ENCODE measurements at regions not wholly inside any gene's neighbourhood (a gene's known extent, or its start where the extent isn't known, plus 50 kb on each side); places are given as distances from the start of the nearest gene placed in this dataset.

GRCh38 chr14:62018606-62019005, 256.4 kb downstream of the SNAPC1 start:
- no peak for DNase-seq

GRCh38 chr14:62027958-62028357, 265.7 kb downstream of the SNAPC1 start:
- no peak for DNase-seq

- DNase-seq = no peak
These were observed 267.3 kb downstream of the SNAPC1 start for GRCh38 chr14:62029569-62029924.

DNA sequence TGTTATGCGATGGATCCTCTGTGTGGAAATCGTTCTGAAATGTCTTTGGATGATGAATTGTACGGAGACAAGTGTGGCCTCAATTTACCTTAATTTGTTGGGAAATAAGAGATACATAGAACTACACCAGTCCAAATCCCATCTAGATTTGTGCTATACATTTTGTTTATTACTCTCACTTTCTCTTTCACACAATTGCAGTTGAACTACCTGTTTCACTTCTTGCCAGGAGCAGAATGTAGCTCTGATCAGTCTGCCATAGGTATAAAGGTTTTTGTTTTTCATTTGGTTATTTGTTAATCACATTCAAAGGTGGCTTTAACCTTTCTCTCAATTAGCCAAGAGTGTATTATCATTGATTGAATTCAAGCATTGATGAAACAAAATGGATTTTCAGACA, 268.2 kb downstream of the SNAPC1 start:
- DNase-seq = no peak

GRCh38 chr14:62031504-62031903, 269.3 kb downstream of the SNAPC1 start:
- DNase-seq = no peak

DNA sequence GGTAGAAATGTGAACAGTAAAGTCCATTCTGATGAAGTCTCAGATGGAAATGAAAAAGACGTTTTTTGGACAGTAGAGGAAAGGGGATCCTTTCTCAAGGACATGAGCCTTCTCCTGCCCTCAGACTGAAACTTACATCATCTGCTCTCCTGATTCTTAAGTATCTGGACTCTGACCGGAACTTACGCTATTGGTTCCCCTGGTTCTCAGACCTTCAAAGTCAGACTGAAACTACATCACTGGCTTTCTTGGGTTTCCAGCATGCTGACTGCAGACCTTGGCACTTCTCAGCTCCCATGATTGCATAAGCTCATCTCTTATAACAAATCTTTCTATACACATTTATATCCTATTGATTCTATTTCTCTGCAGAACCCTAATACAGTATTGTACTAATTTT, 291.0 kb downstream of the SNAPC1 start:
- no peak for DNase-seq

DNA sequence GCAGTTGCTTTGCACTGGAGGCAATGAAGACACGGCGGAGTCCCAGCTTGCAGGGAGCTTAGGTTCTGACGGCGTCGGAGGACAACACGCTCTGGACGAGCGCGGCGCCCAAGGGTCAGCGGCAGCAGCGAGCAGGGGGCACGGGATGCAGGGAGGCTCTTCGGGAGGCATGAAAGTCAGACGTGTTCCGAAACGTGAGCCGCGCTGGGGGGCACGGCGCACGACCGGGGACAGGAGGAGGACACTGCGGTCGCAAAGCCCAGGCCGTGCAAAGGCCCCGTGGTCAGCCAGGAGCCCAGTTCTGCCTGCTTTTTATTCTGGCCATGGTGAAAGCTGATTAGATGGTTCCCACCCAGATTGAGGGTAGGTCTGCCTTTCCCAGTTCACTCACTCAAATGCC, 294.6 kb downstream of the SNAPC1 start:
- no peak for DNase-seq

DNA sequence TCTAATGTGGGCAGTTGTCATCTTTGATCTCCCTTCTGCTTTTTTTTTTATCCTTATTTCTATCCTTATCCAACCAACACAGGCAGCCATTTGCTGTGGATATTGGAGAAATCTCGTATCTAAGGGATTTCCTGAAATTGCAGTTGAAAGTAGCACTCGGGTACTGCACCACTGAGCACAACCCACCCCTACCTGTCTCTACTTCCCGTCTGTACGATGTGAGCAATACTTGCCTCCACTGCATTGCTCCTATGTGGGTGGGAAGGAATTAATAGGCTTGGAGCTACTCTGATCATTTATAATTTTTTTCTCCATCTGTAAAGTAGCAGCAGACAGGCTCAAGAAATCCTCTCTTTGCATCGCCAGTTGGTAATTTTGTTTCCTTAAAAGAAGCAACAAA, 300.4 kb downstream of the SNAPC1 start:
- DNase-seq = no peak

- DNase-seq = no peak
These were observed 302.6 kb downstream of the SNAPC1 start for GRCh38 chr14:62064751-62065323.

DNA sequence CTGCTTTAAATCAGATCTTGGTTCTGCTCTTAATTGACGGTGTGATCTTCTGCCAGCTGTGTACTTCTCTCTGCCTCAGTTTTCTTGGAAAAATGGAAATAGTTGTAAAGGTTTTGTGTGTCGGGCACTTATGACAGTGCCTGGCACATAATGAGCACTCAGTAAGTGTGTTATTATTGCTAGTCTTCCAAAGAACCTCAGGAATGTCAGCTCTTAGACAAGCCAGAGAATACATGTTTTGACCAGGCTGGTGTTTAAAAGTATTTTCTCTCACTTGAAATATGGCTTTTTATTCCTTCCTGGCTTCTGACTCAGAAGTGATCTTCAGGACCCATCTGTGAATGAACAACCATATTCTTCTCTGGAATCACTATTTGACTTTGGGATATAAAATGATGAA, 304.1 kb downstream of the SNAPC1 start:
- DNase-seq = no peak

DNA sequence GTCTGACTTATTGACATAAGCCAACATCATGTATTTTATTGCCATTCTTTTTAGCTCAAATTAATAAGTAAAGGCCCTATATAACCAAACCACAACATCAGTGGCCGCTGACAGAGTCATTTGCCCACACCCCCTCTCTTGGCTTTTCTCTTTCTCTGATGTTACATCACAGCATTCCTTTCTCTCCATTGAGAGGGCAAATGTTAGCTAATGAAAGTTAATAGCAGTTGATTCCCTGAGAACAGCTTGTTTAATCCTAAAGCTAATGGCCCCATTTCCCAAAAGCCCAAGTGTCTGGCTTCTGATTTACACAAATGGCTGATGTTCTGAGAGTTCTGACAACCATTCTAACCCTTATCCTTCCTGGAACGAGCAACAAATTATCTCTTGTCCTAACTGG, 308.8 kb downstream of the SNAPC1 start:
- no peak for DNase-seq

DNA sequence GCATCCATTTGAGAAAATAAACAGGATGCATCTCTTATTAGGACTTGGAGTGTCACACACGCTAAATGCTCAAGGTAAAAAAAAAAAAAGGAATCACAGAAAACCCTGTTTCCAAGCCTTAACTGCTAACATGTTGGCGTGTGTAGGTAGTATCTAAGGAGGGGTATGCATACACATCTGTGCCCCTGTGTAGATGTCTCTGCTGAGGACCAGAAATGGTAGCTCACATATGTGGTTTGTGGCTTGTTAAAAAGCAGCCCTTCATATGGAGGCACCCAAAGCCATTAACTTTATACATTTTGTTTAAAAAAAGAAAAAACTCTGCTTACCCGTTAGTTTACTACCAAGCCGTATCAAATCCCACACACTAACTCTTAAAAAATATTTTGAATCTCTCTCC, 314.1 kb downstream of the SNAPC1 start:
- no peak for DNase-seq

GRCh38 chr14:62076825-62077605, 314.8 kb downstream of the SNAPC1 start:
- DNase-seq = no peak

DNA sequence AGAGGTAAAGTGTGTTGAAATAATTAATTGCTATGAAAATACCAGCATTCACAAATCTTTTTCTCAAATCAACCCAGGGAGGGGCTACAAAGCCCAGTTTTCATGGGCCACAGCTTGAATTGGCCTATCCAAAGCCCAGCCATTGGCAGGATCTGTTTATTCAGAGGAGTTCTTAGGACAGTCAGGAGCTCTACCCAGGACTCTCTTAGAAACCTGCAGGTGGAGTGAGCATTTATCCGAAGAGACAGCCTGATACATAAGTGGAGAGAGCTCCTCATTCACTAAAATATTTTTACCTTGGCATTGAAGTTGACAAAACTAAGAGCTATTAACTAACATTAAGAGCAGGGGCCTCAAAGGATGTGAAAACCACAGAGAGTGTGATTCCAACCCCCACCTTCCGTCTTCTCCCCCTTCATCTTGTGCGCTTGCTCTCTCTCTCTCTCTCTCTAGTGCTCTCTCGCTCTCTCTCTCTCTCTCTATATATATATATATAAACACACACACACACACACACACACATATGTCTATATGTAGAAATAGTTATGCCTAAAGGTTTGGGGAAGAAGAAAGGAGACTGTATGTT, 315.5 kb downstream of the SNAPC1 start:
- DNase-seq = no peak

GRCh38 chr14:62079038-62079437, 316.8 kb downstream of the SNAPC1 start:
- no peak for DNase-seq

DNA sequence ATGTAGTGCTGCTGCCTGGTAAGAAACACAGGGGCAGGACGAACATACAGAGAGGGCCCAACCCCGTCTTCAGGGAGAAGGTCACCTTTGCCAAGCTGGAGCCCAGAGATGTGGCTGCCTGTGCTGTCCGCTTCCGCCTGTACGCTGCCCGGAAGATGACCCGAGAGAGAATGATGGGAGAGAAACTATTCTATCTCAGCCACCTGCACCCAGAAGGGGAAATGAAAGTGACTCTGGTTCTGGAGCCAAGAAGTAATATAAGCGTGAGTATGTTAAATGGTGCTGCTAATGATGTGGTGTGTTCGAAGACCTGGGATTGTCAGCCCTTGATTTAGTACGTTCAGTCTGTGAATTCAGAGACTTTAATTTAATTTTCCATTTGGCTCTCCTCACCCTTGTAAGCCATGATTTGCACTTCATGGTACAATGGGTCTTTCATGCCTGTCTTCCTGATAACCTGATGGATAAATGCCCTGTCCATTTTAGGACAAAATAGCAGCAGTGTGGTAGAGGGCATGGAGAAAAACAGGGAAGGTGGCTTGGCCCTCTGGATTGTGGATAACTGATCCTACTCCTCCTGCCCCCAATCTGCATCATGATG, 318.9 kb downstream of the SNAPC1 start:
- DNase-seq = no peak

DNA sequence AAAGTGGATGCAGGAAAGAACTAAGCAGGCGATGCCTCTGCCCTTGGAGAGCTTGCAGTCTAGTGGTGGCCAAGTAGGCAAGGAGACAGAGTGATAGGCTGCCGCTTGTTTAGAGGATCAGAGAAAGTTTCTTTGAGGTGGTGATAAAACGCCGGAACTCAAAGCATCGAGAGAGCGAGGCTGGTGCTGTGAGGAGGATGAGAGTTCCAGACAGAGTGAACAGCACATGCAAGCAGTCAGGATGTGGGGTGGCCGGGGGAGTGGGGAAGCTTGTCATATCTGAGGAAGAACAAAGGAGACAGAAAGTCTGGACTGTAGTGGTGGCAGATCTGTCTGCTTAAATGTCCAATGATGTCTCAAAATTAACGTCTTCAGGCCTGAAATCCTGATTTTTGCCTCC, 319.7 kb downstream of the SNAPC1 start:
- no peak for DNase-seq

DNA sequence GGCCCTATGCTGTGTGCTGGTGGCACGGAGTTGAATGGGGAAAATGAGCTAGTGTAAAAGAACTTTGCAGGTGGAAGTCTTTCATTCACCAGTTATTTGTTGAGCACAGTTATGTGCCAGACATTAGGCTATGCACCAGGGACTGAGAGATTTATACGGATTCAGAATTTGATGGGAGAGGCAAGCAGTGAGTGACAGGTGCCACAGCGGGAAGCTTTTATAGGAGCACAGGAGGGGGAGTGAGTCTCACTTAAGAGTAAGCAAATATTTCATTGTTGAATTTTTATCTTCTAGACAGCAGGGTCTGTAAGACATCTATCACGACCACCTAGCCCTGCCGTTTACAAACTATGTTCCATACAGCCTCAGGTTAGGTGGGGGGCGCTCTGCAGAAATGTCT, 320.6 kb downstream of the SNAPC1 start:
- DNase-seq = no peak

GRCh38 chr14:62084020-62084419, 321.8 kb downstream of the SNAPC1 start:
- no peak for DNase-seq

DNA sequence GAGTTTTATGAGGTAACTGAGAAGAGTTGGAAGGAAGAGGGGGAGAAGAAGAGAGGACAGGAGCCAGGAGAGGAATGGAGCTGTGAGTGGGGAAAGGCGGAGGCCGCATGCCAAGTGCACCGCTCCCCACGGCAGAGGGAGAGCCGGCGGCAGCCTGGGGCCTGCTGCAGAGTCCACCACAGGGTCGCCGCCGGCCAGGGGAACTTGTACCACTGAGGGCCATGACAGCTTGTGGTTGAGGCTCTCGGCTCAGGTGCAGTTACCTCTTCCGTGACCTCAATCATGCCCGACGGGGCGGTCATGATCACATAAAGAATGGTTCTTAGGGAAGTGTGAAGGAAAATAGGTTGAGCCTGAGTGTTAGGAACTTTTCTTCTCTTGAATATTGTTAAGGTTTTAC, 325.0 kb downstream of the SNAPC1 start:
- no peak for DNase-seq

- DNase-seq = no peak
These were observed 331.5 kb downstream of the SNAPC1 start for GRCh38 chr14:62093736-62094135.

- DNase-seq = no peak
These were observed 334.9 kb downstream of the SNAPC1 start for GRCh38 chr14:62097072-62097471.

DNA sequence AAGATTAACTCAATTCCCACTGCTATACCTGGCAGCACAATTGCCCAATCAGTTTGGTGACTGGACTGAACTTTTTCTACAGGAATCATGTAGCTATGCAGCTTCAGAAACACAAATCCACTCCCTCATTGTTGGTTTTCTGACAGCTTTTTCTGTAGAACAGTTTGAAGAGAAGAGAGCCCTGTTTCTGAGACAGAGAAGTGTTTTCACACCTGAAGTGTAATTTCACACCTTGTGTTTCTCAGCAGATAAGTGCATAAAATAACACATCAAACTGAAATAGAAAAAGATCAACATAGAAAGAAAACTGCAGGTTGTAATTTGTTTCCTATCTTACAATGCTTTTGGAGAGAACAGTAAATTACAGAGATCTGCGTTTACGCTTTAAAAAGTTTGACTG, 335.6 kb downstream of the SNAPC1 start:
- no peak for DNase-seq

DNA sequence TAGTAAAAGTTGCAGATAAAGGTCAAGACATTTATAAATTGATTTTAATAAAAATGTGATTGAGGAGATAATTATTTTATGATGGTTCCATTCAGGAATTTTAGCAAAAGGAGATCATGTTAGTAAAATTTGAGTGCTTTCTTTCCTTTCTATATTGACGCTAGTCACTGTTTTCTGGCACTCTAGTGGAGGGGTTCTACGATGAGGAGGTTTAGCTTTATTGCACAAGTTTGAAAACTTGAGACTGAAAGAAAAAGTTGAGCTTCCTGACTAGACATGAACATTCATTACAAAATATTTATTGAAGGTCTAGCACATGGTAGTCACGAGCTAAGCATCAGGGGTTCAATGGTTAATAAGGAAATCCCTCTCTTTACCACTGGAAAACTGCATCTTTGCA, 336.1 kb downstream of the SNAPC1 start:
- DNase-seq = no peak
